K562 (cell line): ENCODE measurements at regions not wholly inside any gene's neighbourhood (a gene's known extent, or its start where the extent isn't known, plus 50 kb on each side); places are given as distances from the start of the nearest gene placed in this dataset.

Experiments used
- ATAC-seq: fragments of 200-7000 bp; cut with Tn5 transposase; 3 replicates; pipeline ENCODE4 v1.9.1; 2020; ENCODE audit warnings: moderate library complexity
- BruUV-seq: library from RNA; stranded (reverse); fragments of 400-500 nt; replicated peaks from 2 replicates; lab custom pipeline; 2021; lab: Mats Ljungman, UMichigan
- CTCF ChIA-PET: fragments of 300-600 bp; formaldehyde crosslinking; extraction: SDS; loops from one replicate; lab custom pipeline; 2021; ENCODE audit warnings: low intra/inter-chr PET ratio; lab: Yijun Ruan, JAX
- POLR2A ChIA-PET: fragments of 300-600, 350-650 bp; sonication (Branson Sonifier 250); formaldehyde crosslinking; extraction: SDS; loops from one replicate; lab custom pipeline; 2021; ENCODE audit warnings: antibody characterized with exemption, inconsistent platforms; lab: Yijun Ruan, JAX
- DNase-seq, 4 experiments: peaks; one replicate each; pipeline versions ENCODE4 v3.0.0 to v3.0.0-alpha.2; 2011 to 2018; ENCODE audit warnings: low spot score in 3 of 4, mixed read lengths in 3 of 4; ENCODE audit errors: extremely low read depth in 1 of 4
- FAIRE-seq: peaks from 2 replicates; lab custom pipeline; 2011; peaks lifted over from hg19 to GRCh38; lab: Jason Lieb, UNC
- H2AFZ ChIP-seq: 2 replicates; pipeline ENCODE4 v1.6.0; 2011; ENCODE audit warnings: low read depth, low read length, control low read depth, inconsistent platforms
- H3K27ac ChIP-seq: fragments of 200-600 bp; 3 replicates; pipeline ENCODE4 v1.8.0; 2011; ENCODE audit warnings: low read depth, mild to moderate bottlenecking, control low read depth, inconsistent platforms, low read length, moderate library complexity, mixed read lengths; ENCODE audit errors: extremely low read depth
- H3K27me3 ChIP-seq, 2 experiments: fragments of 300-600 bp in 1 of 2; 2 replicates in 1 of 2; 3 replicates in 1 of 2; pipeline versions ENCODE4 v1.6.0 to v1.8.0; 2011; ENCODE audit warnings: inconsistent platforms in 2 of 2, low read length in 2 of 2, mild to moderate bottlenecking in 1 of 2, mixed read lengths in 1 of 2, moderate library complexity in 1 of 2; ENCODE audit not compliant: control insufficient read depth in 2 of 2, insufficient read depth in 2 of 2
- H3K36me3 ChIP-seq: fragments of 300-600 bp; 3 replicates; pipeline ENCODE4 v1.8.0; 2011; ENCODE audit warnings: mild to moderate bottlenecking, low read length, inconsistent platforms; ENCODE audit not compliant: control insufficient read depth, insufficient read depth
- H3K4me1 ChIP-seq, 2 experiments: fragments of 200-600 bp in 1 of 2; replicated peaks in 1 of 2; 2 replicates in 1 of 2; 3 replicates in 1 of 2; pipeline versions ENCODE4 v1.5.1 to v1.8.0; 2011; ENCODE audit warnings: inconsistent platforms in 2 of 2, low read length in 2 of 2, mild to moderate bottlenecking in 1 of 2, mixed read lengths in 1 of 2, moderate library complexity in 1 of 2; ENCODE audit not compliant: control insufficient read depth in 2 of 2, insufficient read depth in 2 of 2
- H3K4me2 ChIP-seq: 2 replicates; pipeline ENCODE4 v1.6.1; 2011; ENCODE audit warnings: low read length, control low read depth, inconsistent platforms, mixed read lengths; ENCODE audit not compliant: insufficient read depth
- H3K4me3 ChIP-seq: fragments of 200-600 bp; sonication (generic), shearing (Covaris generic); 2 replicates; pipeline ENCODE4 v1.5.1; 2016; ENCODE audit warnings: control low read depth, inconsistent platforms
- H3K79me2 ChIP-seq: fragments of 200-600 bp; 3 replicates; pipeline ENCODE4 v1.8.0; 2011; ENCODE audit warnings: low read length, inconsistent platforms; ENCODE audit not compliant: control insufficient read depth, insufficient read depth
- H3K9ac ChIP-seq, 2 experiments: 2 replicates each; pipeline versions ENCODE4 v1.6.0 to v1.6.1; 2011; ENCODE audit warnings: low read depth in 2 of 2, low read length in 2 of 2, control low read depth in 1 of 2, inconsistent platforms in 1 of 2, mild to moderate bottlenecking in 1 of 2, mixed read lengths in 1 of 2; ENCODE audit not compliant: insufficient read depth in 1 of 2
- H3K9me1 ChIP-seq: one replicate; pipeline ENCODE4 v1.6.0; 2011; ENCODE audit warnings: inconsistent platforms, mild to moderate bottlenecking, low read length, moderate library complexity; ENCODE audit not compliant: control insufficient read depth, insufficient read depth
- H3K9me3 ChIP-seq: replicated peaks from 2 replicates; pipeline ENCODE4 v1.5.1; 2011; ENCODE audit warnings: low read depth, low read length, inconsistent platforms; ENCODE audit not compliant: control insufficient read depth, insufficient read depth
- H4K20me1 ChIP-seq: replicated peaks from 2 replicates; pipeline ENCODE4 v1.6.1; 2011; ENCODE audit warnings: low read length, inconsistent platforms, mixed read lengths; ENCODE audit not compliant: control insufficient read depth, insufficient read depth
- AFF1 ChIP-seq, 2 experiments: fragments of 450-650 bp; IDR thresholded peaks; 2 replicates each; pipeline ENCODE4 v1.6.1; 2018; ENCODE audit warnings: mild to moderate bottlenecking in 2 of 2, low read depth in 1 of 2; ENCODE audit not compliant: partially characterized antibody in 2 of 2
- CBFA2T2 ChIP-seq: fragments of 450-650 bp; conservative IDR thresholded peaks from 2 replicates; pipeline ENCODE4 v1.6.1; 2017; ENCODE audit warnings: mild to moderate bottlenecking
- CEBPZ ChIP-seq: fragments of 150-350 bp; IDR thresholded peaks from 2 replicates; pipeline ENCODE4 v1.6.1; 2014; ENCODE audit warnings: low read depth, mild to moderate bottlenecking, low read length, borderline replicate concordance
- E4F1 ChIP-seq: fragments of 250-450 bp; sonication (Bioruptor Pico); IDR thresholded peaks from 2 replicates; pipeline ENCODE4 v1.5.0; 2021; ENCODE audit warnings: mild to moderate bottlenecking, borderline replicate concordance
- GABPB1 ChIP-seq: sonication (generic); formaldehyde crosslinking; IDR thresholded peaks from 2 replicates; pipeline ENCODE4 v1.8.0; 2022; ENCODE audit warnings: mild to moderate bottlenecking, missing genetic modification reagents
- KAT8 ChIP-seq: fragments of 450-650 bp; IDR thresholded peaks from 2 replicates; pipeline ENCODE4 v1.6.1; 2016; ENCODE audit warnings: low read depth, mild to moderate bottlenecking
- PCBP2 ChIP-seq: fragments of 200-400 bp; formaldehyde crosslinking; IDR thresholded peaks from 2 replicates; pipeline ENCODE4 v1.6.1; 2018; ENCODE audit warnings: low read length, low read depth, mild to moderate bottlenecking, moderate library complexity; ENCODE audit not compliant: poor library complexity, severe bottlenecking
- PURB ChIP-seq: sonication (generic); formaldehyde crosslinking; IDR thresholded peaks from 2 replicates; pipeline ENCODE4 v1.9.0; 2021; ENCODE audit warnings: low read depth, mild to moderate bottlenecking, missing genetic modification reagents
- SAFB ChIP-seq: fragments of 200-400 bp; formaldehyde crosslinking; IDR thresholded peaks from 2 replicates; pipeline ENCODE4 v1.6.1; 2017; ENCODE audit warnings: low read depth, low read length, borderline replicate concordance
- SLC30A9 ChIP-seq: fragments of 250-450 bp; sonication (Bioruptor Pico); IDR thresholded peaks from 2 replicates; pipeline ENCODE4 v1.8.0; 2022; ENCODE audit warnings: mild to moderate bottlenecking, moderate library complexity
- ZFP30 ChIP-seq: fragments of 250-450 bp; sonication (Bioruptor Pico); IDR thresholded peaks from 2 replicates; pipeline ENCODE4 v1.8.0; 2022; ENCODE audit warnings: moderate library complexity, mild to moderate bottlenecking, inconsistent platforms, borderline replicate concordance
- ZNF583 ChIP-seq: fragments of 250-450 bp; sonication (Bioruptor Pico); IDR thresholded peaks from 2 replicates; pipeline ENCODE4 v1.4.0; 2020
- ZNF780A ChIP-seq: fragments of 250-450 bp; sonication (Bioruptor Pico); IDR thresholded peaks from 2 replicates; pipeline ENCODE4 v1.5.0; 2021; ENCODE audit warnings: mild to moderate bottlenecking
- WGBS: fragments of 100-300 bp; shearing (Covaris generic); methylation state at CpG from one replicate; pipeline ENCODE4 v1.1.6; 2016; ENCODE audit warnings: low coverage, mixed read lengths; ENCODE audit not compliant: insufficient coverage; ENCODE audit errors: missing lambda C conversion rate; 5-methylcytosine and 5-hydroxymethylcytosine counted together
- in situ Hi-C: fragments of 300-500 bp; cut with MboI; formaldehyde crosslinking; loops from 4 replicates; pipeline ENCODE4 v1.15.0; 2018; ENCODE audit warnings: inconsistent platforms, mixed read lengths
- intact Hi-C: fragments of 100-400 bp; cut with micrococcal nuclease; formaldehyde crosslinking; loops from 2 replicates; pipeline ENCODE4 v1.14.2; 2022

GRCh38 chr3:34868935-34869334 is 770.4 kb upstream of the ARPP21 start (continued):
- no peak for TF ChIP-seq SLC30A9
- no peak for TF ChIP-seq ZFP30 (CRISPR knock-in tag)
- no peak for TF ChIP-seq CBFA2T2
- no peak for TF ChIP-seq CEBPZ
- no peak for TF ChIP-seq ZNF583
- TF ChIP-seq, all 486 proteins: peak for 0

GRCh38 chr3:34869696-34870095 is 769.6 kb upstream of the ARPP21 start:
- in situ Hi-C loops: no loop called here
- H3K9me3 ChIP-seq: peaks cover 5% of the 10 kb centered on the region
- no peaks in the 10 kb centered on the region for H3K27me3 ChIP-seq
- no peak overlapping the region for H3K9ac ChIP-seq
- ChIA-PET CTCF (no interaction called here), POLR2A (no interaction called here)
- 0% methylated on average over 1 of the region's 1 CpG for WGBS
- no peaks in the 10 kb centered on the region for H3K79me2 ChIP-seq
- BruUV-seq: no TSS peak
- FAIRE-seq (no peak), ATAC-seq (no peak), DNase-seq (no peak)
- no peaks in the 10 kb centered on the region for H4K20me1 ChIP-seq
- no peaks in the 10 kb centered on the region for H3K36me3 ChIP-seq
- no peak overlapping the region for H3K4me3 ChIP-seq
- no peak overlapping the region for H2AFZ ChIP-seq
- no peak overlapping the region for H3K4me2 ChIP-seq
- H3K9me1 ChIP-seq: no peaks in the 10 kb centered on the region
- H3K4me1 ChIP-seq: no peaks in the 10 kb centered on the region
- intact Hi-C loops: no loop called here
- no peak overlapping the region for H3K27ac ChIP-seq
- no peak for TF ChIP-seq PCBP2
- TF ChIP-seq E4F1 (CRISPR knock-in tag): no peak
- TF ChIP-seq SAFB: no peak
- TF ChIP-seq ZNF780A (CRISPR knock-in tag): no peak
- TF ChIP-seq KAT8: no peak
- TF ChIP-seq PURB (CRISPR knock-in tag): no peak
- no peak for TF ChIP-seq GABPB1 (CRISPR knock-in tag)
- no peak for TF ChIP-seq AFF1 (IDR thresholded peaks at IDR 0.05; ENCODE audit: low read depth in 1 of 2, partially characterized antibody in 2 of 2)
